ENCODE measurements at regions not wholly inside any gene's neighbourhood (a gene's known extent, or its start where the extent isn't known, plus 50 kb on each side); places are given as distances from the start of the nearest gene placed in this dataset.
"Not testable (repeated sequence)": the region's sequence is repeated elsewhere in the genome, so short reads cannot be mapped to it uniquely, and the experiment has no call there.

DNA sequence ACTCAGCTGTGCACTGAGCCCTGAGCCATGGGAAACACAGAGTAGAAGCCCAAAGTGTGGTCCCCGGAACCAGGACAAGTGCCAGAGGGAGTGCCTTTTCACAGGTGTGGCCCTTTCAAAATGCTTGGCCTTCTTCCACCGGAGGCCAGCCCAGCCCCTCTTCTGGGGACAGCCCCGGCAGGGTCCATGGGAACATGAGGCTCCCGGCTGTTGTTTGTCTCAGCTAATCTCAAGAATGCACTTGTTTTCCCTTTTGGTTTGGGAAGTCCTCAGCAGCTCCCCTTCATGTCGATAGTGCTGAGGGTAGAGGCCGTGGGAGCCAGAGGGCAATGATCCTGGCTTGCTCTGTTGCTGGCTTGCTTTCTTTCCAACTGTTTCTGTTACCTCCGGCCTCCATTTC is 91.1 kb upstream of the MRPS22 start:
- in situ Hi-C loops (cut with HindIII; ENCODE audit: low pct_ligation_motif_present, low pct_unique_long_range_greater_than_20kb, low sequenced_read_pairs), result no loop called here
- DNase-seq, result no peak

DNA sequence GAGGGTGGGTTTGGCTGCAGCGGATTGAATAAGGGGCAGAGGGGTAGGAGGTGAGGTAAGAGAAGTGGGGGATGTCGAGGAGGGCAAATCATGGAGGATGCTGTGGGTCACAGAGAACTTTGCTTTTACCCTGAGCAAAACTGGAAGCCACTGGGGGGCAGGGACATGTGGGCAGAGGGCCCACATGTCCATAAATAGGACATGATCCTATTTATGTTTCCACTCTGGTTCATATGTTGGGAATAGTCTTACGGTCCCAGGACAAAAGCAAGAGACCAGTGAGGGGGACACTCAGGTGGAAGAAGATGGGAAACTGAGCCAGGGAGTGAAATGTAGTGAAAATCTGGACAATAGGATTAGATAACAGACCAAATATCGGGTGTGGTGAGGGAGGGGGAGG is 85.5 kb upstream of the MRPS22 start:
- in situ Hi-C loops (cut with HindIII; ENCODE audit: low pct_ligation_motif_present, low pct_unique_long_range_greater_than_20kb, low sequenced_read_pairs), result no loop called here
- no peak for DNase-seq

DNA sequence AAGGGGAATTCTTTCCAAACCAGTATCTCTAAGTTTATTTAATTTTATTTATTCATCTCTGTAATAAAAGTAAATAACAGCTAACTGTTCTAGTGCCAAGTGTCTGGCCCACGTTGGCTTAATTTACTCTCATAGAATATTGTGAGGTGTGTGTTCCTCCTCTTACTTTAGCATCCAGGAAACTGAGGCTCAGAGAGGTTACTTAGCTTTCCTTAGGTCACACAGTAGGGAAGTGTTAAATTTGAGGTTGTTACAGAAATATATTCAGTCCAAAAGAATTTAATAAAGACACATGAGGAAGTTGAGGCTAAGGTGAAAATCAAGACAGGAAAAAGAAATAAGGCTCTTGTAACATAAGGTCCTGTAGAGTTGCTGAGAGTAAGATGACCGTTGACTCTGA is 84.4 kb upstream of the MRPS22 start:
- in situ Hi-C loops (cut with HindIII; ENCODE audit: low pct_ligation_motif_present, low pct_unique_long_range_greater_than_20kb, low sequenced_read_pairs), result no loop called here
- no peak for DNase-seq

GRCh38 chr3:139260041-139260486 is 83.8 kb upstream of the MRPS22 start:
- DNase-seq, result no peak
- in situ Hi-C loops (cut with HindIII; ENCODE audit: low pct_ligation_motif_present, low pct_unique_long_range_greater_than_20kb, low sequenced_read_pairs), result no loop called here

- in situ Hi-C loops (cut with HindIII; ENCODE audit: low pct_ligation_motif_present, low pct_unique_long_range_greater_than_20kb, low sequenced_read_pairs), result no loop called here
- DNase-seq, result no peak
These were observed 82.8 kb upstream of the MRPS22 start for GRCh38 chr3:139260793-139261736.

- DNase-seq, result no peak
- in situ Hi-C loops (cut with HindIII; ENCODE audit: low pct_ligation_motif_present, low pct_unique_long_range_greater_than_20kb, low sequenced_read_pairs), result no loop called here
These were observed 81.8 kb upstream of the MRPS22 start for GRCh38 chr3:139261754-139262586.

DNA sequence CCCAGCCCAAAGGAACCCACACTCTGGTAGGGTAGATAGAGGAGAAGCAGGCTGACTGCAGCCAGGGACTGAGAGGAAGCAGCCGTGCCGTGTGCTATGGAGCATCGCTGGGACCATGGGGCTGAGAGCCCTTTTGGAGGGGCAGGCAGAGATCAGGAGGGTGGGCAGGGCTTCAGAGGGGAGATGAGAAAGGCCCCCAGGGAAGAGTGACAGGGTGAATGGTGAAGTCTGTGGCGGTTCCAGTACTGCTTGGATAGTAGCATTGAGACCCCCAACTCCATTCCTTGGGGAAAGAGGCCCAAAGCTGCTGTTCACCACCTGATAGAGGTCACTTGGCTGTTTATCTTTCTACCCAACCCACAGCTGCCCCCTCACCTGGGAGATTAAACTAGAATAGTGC is 80.0 kb upstream of the MRPS22 start:
- in situ Hi-C loops (cut with HindIII; ENCODE audit: low pct_ligation_motif_present, low pct_unique_long_range_greater_than_20kb, low sequenced_read_pairs), result no loop called here
- no peak for DNase-seq

DNA sequence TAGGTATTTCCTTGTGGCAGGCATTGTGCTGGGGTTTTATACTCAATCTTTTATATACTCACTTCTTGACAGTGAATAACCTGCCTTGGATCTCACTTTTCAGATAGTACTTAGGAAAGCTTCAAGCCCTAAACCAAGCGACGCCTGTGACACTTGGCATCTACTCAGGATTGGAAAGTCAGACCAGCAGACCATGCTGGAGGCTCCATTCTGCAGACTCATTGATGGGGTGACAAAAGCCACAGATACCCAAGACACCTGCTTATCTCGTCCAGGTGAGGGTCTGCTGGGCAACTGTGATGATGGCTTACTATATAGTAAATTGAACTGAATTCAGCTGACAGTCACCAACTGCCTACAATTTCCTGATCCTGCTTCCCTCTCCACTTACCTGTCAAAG is 79.4 kb upstream of the MRPS22 start:
- no peak for DNase-seq
- in situ Hi-C loops (cut with HindIII; ENCODE audit: low pct_ligation_motif_present, low pct_unique_long_range_greater_than_20kb, low sequenced_read_pairs), result no loop called here

GRCh38 chr3:139265131-139266016 is 78.4 kb upstream of the MRPS22 start:
- in situ Hi-C loops (cut with HindIII; ENCODE audit: low pct_ligation_motif_present, low pct_unique_long_range_greater_than_20kb, low sequenced_read_pairs), result no loop called here

GRCh38 chr3:139267300-139268246 is 76.2 kb upstream of the MRPS22 start:
- DNase-seq, result no peak
- in situ Hi-C loops (cut with HindIII; ENCODE audit: low pct_ligation_motif_present, low pct_unique_long_range_greater_than_20kb, low sequenced_read_pairs), result no loop called here

More at GRCh38 chr3:139265131-139266016, 78.4 kb upstream of the MRPS22 start:
- no peak for DNase-seq

DNA sequence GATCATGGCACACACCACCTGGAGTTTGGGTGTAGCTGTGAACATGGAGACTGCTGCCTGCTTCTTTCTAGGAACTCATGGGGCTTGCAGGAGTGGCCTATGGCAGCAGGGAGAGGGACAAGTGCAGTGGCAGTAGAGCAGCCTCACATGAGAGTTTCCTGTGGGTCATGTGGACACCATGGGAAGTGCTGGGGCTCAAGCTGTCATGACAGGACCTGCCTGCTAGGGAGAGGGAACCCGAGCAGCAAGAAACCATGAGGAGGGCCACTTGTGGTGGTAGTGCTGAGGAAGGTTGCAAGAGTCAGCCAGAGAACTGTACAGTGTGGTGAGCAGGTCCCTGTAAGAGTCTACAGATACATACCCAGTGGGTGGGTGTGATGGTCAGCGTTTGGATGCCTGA is 73.8 kb upstream of the MRPS22 start:
- in situ Hi-C loops (cut with HindIII; ENCODE audit: low pct_ligation_motif_present, low pct_unique_long_range_greater_than_20kb, low sequenced_read_pairs), result no loop called here

DNA sequence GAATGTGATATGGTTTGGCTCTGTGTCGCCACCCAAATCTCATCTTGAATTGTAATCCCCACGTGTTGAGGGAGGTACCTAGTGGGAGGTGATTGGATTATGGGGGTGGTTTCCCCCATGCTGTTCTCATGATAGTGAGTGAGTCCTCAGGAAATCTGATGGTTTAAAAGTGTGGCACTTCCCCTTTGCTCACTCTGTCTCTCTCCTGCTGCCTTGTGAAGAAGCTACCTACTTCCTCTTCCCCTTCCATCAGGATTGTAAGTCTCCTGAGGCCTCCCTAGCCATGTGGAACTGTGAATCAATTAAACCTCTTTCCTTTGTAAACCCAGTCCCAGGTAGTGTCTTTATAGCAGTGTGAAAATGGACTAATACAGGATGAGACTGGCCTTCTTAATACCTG is 73.2 kb upstream of the MRPS22 start:
- in situ Hi-C loops (cut with HindIII; ENCODE audit: low pct_ligation_motif_present, low pct_unique_long_range_greater_than_20kb, low sequenced_read_pairs); DNase-seq: not testable (repeated sequence)

More for the DNA sequence above, 73.8 kb upstream of the MRPS22 start:
- no peak for DNase-seq

DNA sequence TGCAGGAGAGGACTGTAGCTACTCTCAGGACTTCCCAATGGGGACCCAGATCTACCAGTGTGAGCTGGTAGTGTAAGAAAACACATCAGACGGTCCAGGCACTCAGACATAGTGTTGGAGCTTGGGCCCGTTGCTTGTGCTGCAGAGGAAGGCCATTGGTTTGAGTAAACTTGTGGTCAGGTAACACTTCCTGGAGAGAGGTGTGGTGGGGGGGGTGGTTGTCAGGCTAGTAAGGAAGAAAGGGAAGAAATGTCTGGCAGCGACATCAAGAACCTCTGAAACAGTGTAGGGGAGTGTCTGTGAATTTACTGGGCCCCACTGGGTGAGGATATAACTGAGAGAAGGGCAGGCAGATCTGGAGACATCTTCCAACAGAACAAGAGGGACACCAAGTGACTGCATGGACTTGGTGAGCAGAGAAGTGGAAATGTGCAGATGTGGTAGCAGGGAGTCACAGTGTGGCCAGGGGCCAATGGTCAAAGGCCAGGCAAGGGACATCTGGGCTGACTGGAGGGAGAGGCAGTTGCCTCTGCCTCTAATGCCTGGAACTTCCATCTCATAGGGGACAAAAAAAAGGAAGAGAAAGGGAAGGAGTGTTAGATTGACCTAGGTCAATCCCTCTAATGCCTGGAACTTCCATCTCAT is 63.7 kb upstream of the MRPS22 start:
- DNase-seq, result no peak
- in situ Hi-C loops (cut with HindIII; ENCODE audit: low pct_ligation_motif_present, low pct_unique_long_range_greater_than_20kb, low sequenced_read_pairs), result no loop called here

DNA sequence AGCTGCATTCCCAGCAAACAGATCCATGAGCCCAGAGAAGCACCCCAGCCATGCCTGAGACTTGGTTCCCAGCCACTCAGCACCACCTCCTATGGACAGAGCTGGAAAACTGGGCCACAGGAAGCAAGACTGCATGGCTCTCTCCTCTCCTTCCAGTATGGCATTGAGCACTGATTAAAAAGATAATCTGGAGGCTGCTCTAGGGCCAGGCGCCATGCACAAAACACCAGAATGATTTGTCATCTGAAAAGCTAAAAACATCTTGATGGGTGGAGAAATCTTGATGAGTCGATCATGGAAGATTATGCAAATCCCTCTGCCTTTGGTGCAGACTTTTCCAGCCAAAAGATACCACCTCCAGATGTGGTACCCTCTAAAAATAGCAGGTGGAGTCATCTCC is 62.7 kb upstream of the MRPS22 start:
- in situ Hi-C loops (cut with HindIII; ENCODE audit: low pct_ligation_motif_present, low pct_unique_long_range_greater_than_20kb, low sequenced_read_pairs), result no loop called here

DNA sequence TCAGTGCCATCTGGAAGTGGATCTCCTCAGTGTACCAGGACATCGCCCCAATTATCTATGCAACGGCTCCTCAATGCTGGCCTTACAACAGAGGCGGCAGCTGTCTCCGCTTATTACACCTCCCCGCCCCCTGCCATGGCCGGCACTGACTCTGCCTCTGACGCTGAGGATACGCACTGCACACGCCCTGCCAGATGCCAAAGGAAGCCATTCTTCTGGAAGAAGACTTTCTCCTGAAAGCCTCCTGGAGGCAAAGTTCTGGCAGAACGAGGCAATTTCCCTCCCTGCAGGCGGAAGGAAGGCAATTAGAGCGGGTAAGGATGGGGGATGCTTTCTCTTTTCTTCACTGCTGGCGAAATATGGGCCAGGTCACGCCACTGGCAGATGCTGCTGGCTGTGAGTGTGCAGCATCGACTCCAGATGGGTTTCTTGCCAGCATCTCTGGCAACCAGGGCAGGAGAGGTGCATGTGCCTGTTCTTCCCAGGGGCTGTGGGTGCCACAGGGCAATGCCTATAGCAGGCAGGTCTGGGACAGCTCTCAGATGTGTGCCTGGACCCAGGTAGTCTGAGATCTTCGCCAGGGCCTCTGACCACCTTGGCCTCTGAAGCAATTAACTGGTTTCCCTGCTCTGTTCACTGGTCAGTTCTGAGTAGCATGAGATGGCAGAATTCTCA is 62.2 kb upstream of the MRPS22 start:
- DNase-seq, result no peak
- in situ Hi-C loops (cut with HindIII; ENCODE audit: low pct_ligation_motif_present, low pct_unique_long_range_greater_than_20kb, low sequenced_read_pairs), result no loop called here

More for the DNA sequence above, 62.7 kb upstream of the MRPS22 start:
- no peak for DNase-seq

DNA sequence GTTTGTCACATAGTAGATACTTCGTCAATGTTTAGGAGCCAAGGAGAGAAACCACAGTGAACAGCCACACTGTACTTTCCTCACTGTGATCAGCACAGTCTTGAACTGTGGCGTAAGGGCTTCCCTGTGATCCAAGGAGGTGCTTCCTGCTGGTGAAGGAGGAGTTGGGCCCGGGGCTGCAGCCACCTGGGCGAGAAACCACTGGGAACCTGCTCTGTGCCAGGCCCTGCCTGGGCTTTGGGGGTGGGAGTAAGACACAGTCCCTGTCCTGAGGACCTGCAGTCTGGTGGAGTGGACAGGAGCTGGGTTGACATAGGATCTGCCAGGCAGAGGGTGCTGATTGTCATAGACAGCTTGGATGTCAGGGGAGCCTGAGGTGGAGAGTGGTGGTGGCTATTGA is 60.5 kb upstream of the MRPS22 start:
- DNase-seq, result no peak
- in situ Hi-C loops (cut with HindIII; ENCODE audit: low pct_ligation_motif_present, low pct_unique_long_range_greater_than_20kb, low sequenced_read_pairs), result no loop called here

- in situ Hi-C loops (cut with HindIII; ENCODE audit: low pct_ligation_motif_present, low pct_unique_long_range_greater_than_20kb, low sequenced_read_pairs), result no loop called here
- no peak for DNase-seq
These were observed 59.6 kb upstream of the MRPS22 start for GRCh38 chr3:139284221-139284620.

All from ACHN (cell line).